ENCODE measurements at regions not wholly inside any gene's neighbourhood (a gene's known extent, or its start where the extent isn't known, plus 50 kb on each side); places are given as distances from the start of the nearest gene placed in this dataset.

GRCh38 chr1:172905452-172905851 is 145.3 kb downstream of the TNFSF18 start:
- TF ChIP-seq, protein P1, sequence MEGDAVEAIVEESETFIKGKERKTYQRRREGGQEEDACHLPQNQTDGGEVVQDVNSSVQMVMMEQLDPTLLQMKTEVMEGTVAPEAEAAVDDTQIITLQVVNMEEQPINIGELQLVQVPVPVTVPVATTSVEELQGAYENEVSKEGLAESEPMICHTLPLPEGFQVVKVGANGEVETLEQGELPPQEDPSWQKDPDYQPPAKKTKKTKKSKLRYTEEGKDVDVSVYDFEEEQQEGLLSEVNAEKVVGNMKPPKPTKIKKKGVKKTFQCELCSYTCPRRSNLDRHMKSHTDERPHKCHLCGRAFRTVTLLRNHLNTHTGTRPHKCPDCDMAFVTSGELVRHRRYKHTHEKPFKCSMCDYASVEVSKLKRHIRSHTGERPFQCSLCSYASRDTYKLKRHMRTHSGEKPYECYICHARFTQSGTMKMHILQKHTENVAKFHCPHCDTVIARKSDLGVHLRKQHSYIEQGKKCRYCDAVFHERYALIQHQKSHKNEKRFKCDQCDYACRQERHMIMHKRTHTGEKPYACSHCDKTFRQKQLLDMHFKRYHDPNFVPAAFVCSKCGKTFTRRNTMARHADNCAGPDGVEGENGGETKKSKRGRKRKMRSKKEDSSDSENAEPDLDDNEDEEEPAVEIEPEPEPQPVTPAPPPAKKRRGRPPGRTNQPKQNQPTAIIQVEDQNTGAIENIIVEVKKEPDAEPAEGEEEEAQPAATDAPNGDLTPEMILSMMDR (IDR thresholded peaks at IDR 0.05; ENCODE audit: control extremely low read depth in 1 of 3, insufficient read depth in 1 of 3, low read depth in 1 of 3, low read length in 3 of 3), result no peak
- TF ChIP-seq POLR2AphosphoS5 (IDR thresholded peaks at IDR 0.05; ENCODE audit: low read depth, low read length), result no peak
- no peak for TF ChIP-seq JUN (IDR thresholded peaks at IDR 0.05; ENCODE audit: low read depth, low read length)
- TF ChIP-seq ATF3 (IDR thresholded peaks at IDR 0.05; ENCODE audit: insufficient read depth, low read depth, low read length), result no peak
- no peak for TF ChIP-seq CBX8 (IDR thresholded peaks at IDR 0.05; ENCODE audit: borderline replicate concordance, low read depth, low read length)

All from H1 (cell line).